H9 (cell line): ENCODE measurements at regions not wholly inside any gene's neighbourhood (a gene's known extent, or its start where the extent isn't known, plus 50 kb on each side); places are given as distances from the start of the nearest gene placed in this dataset.

Experiments used
- DNase-seq: peaks from one replicate; pipeline ENCODE4 v3.0.0-alpha.2; 2017
- H2AFZ ChIP-seq: one replicate; pipeline ENCODE4 v1.6.1; 2013; ENCODE audit warnings: mild to moderate bottlenecking, low read length, control low read depth, moderate library complexity
- H2AK5ac ChIP-seq: 2 replicates; pipeline ENCODE4 v1.6.1; 2013; ENCODE audit warnings: low read length, control low read depth, mixed read lengths; ENCODE audit not compliant: insufficient read length
- H2BK120ac ChIP-seq: one replicate; pipeline ENCODE4 v1.6.1; 2013; ENCODE audit warnings: low read depth, mild to moderate bottlenecking, low read length, control low read depth, inconsistent platforms; ENCODE audit not compliant: poor library complexity, severe bottlenecking
- H2BK12ac ChIP-seq: 2 replicates; pipeline ENCODE4 v1.6.1; 2013; ENCODE audit warnings: low read length, control low read depth, mixed read lengths, low read depth; ENCODE audit not compliant: insufficient read length
- H2BK15ac ChIP-seq: 2 replicates; pipeline ENCODE4 v1.6.1; 2013; ENCODE audit warnings: low read depth, low read length, control low read depth
- H2BK20ac ChIP-seq: one replicate; pipeline ENCODE4 v1.6.1; 2013; ENCODE audit warnings: low read depth, mild to moderate bottlenecking, low read length, control low read depth, inconsistent platforms; ENCODE audit not compliant: poor library complexity, severe bottlenecking
- H2BK5ac ChIP-seq: 2 replicates; pipeline ENCODE4 v1.6.1; 2013; ENCODE audit warnings: low read length, control low read depth, mixed read lengths; ENCODE audit not compliant: insufficient read length
- H3K14ac ChIP-seq: 2 replicates; pipeline ENCODE4 v1.6.1; 2013; ENCODE audit warnings: low read length, control low read depth; ENCODE audit not compliant: insufficient read depth
- H3K18ac ChIP-seq: 2 replicates; pipeline ENCODE4 v1.6.1; 2013; ENCODE audit warnings: low read depth, mild to moderate bottlenecking, mixed read lengths, low read length, control low read depth; ENCODE audit not compliant: insufficient read length
- H3K23ac ChIP-seq: 2 replicates; pipeline ENCODE4 v1.6.1; 2013; ENCODE audit warnings: low read length, control low read depth, mixed read lengths, low read depth; ENCODE audit not compliant: insufficient read length
- H3K23me2 ChIP-seq: 2 replicates; pipeline ENCODE4 v1.6.1; 2013; ENCODE audit warnings: low read depth, mild to moderate bottlenecking, mixed read lengths, low read length, control low read depth; ENCODE audit not compliant: insufficient read length, poor library complexity, severe bottlenecking
- H3K27ac ChIP-seq: 2 replicates; pipeline ENCODE4 v1.5.1; 2013; ENCODE audit warnings: low read length, control low read depth, mixed read lengths, low read depth; ENCODE audit not compliant: insufficient read length
- H3K27me3 ChIP-seq: 2 replicates; pipeline ENCODE4 v1.6.1; 2013; ENCODE audit warnings: low read length, control low read depth, inconsistent platforms; ENCODE audit not compliant: insufficient read depth
- H3K4ac ChIP-seq: 2 replicates; pipeline ENCODE4 v1.6.1; 2013; ENCODE audit warnings: low read depth, mild to moderate bottlenecking, control low read depth, inconsistent platforms, low read length, moderate library complexity
- H3K4me1 ChIP-seq: 2 replicates; pipeline ENCODE4 v1.6.1; 2013; ENCODE audit warnings: low read length, control low read depth, inconsistent platforms; ENCODE audit not compliant: insufficient read depth
- H3K4me2 ChIP-seq: 2 replicates; pipeline ENCODE4 v1.6.1; 2013; ENCODE audit warnings: low read length, control low read depth, mixed read lengths; ENCODE audit not compliant: insufficient read length, insufficient read depth
- H3K56ac ChIP-seq: 2 replicates; pipeline ENCODE4 v1.6.1; 2013; ENCODE audit warnings: low read depth, mild to moderate bottlenecking, mixed read lengths, low read length, control low read depth; ENCODE audit not compliant: insufficient read length
- H3K79me1 ChIP-seq: 2 replicates; pipeline ENCODE4 v1.6.1; 2013; ENCODE audit warnings: low read depth, mild to moderate bottlenecking, moderate library complexity, low read length, control low read depth, inconsistent platforms; ENCODE audit not compliant: insufficient read depth, poor library complexity, severe bottlenecking
- H3K79me2 ChIP-seq: 2 replicates; pipeline ENCODE4 v1.6.1; 2013; ENCODE audit warnings: low read length, control low read depth, inconsistent platforms; ENCODE audit not compliant: insufficient read depth
- H3K9ac ChIP-seq: 2 replicates; pipeline ENCODE4 v1.6.1; 2013; ENCODE audit warnings: low read length, control low read depth, mixed read lengths; ENCODE audit not compliant: insufficient read length; ENCODE audit errors: extremely low read depth
- H3K9me3 ChIP-seq: one replicate; pipeline ENCODE4 v1.6.1; 2013; ENCODE audit warnings: low read depth, low read length, inconsistent platforms; ENCODE audit not compliant: control insufficient read depth
- H3T11ph ChIP-seq: one replicate; pipeline ENCODE4 v1.6.1; 2013; ENCODE audit warnings: mild to moderate bottlenecking, low read length, control low read depth, inconsistent platforms
- H4K20me1 ChIP-seq: one replicate; pipeline ENCODE4 v1.6.1; 2013; ENCODE audit not compliant: control insufficient read depth, insufficient read length, insufficient read depth
- H4K5ac ChIP-seq: 2 replicates; pipeline ENCODE4 v1.6.1; 2013; ENCODE audit warnings: low read depth, mild to moderate bottlenecking, mixed read lengths, low read length, control low read depth; ENCODE audit not compliant: insufficient read length
- H4K8ac ChIP-seq: replicated peaks from 2 replicates; pipeline ENCODE4 v1.6.1; 2013; ENCODE audit warnings: low read length, control low read depth, mixed read lengths, low read depth; ENCODE audit not compliant: insufficient read length
- H4K91ac ChIP-seq: 2 replicates; pipeline ENCODE4 v1.6.1; 2013; ENCODE audit warnings: low read depth, mild to moderate bottlenecking, moderate library complexity, mixed read lengths, low read length, control low read depth; ENCODE audit not compliant: insufficient read length
- H3K27ac Mint-ChIP-seq, 3 experiments: 2 replicates in 2 of 3; 3 replicates in 1 of 3; pipeline ENCODE4 v1.8.0; 2020 to 2021; ENCODE audit warnings: mixed read lengths in 3 of 3, mild to moderate bottlenecking in 1 of 3, moderate library complexity in 1 of 3
- H3K27me3 Mint-ChIP-seq: 2 replicates; pipeline ENCODE4 v1.8.0; 2021; ENCODE audit warnings: low read depth, mild to moderate bottlenecking, moderate library complexity, mixed read lengths
- H3K36me3 Mint-ChIP-seq, 3 experiments: 2 replicates in 2 of 3; 3 replicates in 1 of 3; pipeline ENCODE4 v1.8.0; 2020 to 2021; ENCODE audit warnings: low read depth in 3 of 3, mixed read lengths in 3 of 3; ENCODE audit not compliant: insufficient read depth in 1 of 3
- H3K4me1 Mint-ChIP-seq, 2 experiments: 2 replicates each; pipeline ENCODE4 v1.8.0; 2020; ENCODE audit warnings: mixed read lengths in 2 of 2
- H3K4me3 Mint-ChIP-seq, 2 experiments: 2 replicates in 1 of 2; 3 replicates in 1 of 2; pipeline ENCODE4 v1.8.0; 2020 to 2021; ENCODE audit warnings: mild to moderate bottlenecking in 2 of 2, mixed read lengths in 2 of 2, moderate library complexity in 1 of 2
- H3K9me3 Mint-ChIP-seq, 2 experiments: 2 replicates in 1 of 2; 3 replicates in 1 of 2; pipeline ENCODE4 v1.8.0; 2020; ENCODE audit warnings: mild to moderate bottlenecking in 2 of 2, mixed read lengths in 2 of 2, moderate library complexity in 1 of 2
- CTCF ChIP-seq: fragments of 200-600 bp; sonication (generic); conservative IDR thresholded peaks from 3 replicates; pipeline ENCODE4 v1.8.0; 2021; ENCODE audit warnings: antibody characterized with exemption, mild to moderate bottlenecking
- WGBS: extraction: QIAGEN DNeasy Blood & Tissue Kit; methylation state at CpG from one replicate; pipeline ENCODE4 v1.1.7; 2013; ENCODE audit warnings: missing lambda C conversion rate, low lambda C conversion rate, mixed read lengths; ENCODE audit not compliant: insufficient read length; ENCODE audit errors: extremely low coverage; 5-methylcytosine and 5-hydroxymethylcytosine counted together

GRCh38 chr5:136600306-136600705 is 235.0 kb upstream of the TRPC7 start:
- WGBS = no CpG with 5 or more reads among the region's 1 CpG
- Mint-ChIP-seq H3K27me3 (no peaks in the 10 kb centered on the region), H3K4me3 (no peak overlapping the region), H3K36me3 (peaks cover 17 to 39% (median 36%) of the 10 kb centered on the region in 3 experiments), H3K4me1 (0 out of 4 replicates have a peak, but pooled peaks cover 0 to 2% of the 10 kb centered on the region in 2 experiments), H3K9me3 (peaks cover 44 to 52% of the 10 kb centered on the region in 2 experiments), H3K27ac (no peak overlapping the region)
- no peaks in the 10 kb centered on the region for H3K27me3 ChIP-seq
- H3K27ac ChIP-seq = no peak overlapping the region
- H2AK5ac ChIP-seq = no peak overlapping the region
- no peak overlapping the region for H3K56ac ChIP-seq
- peaks cover 25% of the 10 kb centered on the region for H3K9me3 ChIP-seq
- H3K4ac ChIP-seq = no peak overlapping the region
- H2BK120ac ChIP-seq = no peak overlapping the region
- H2BK12ac ChIP-seq = no peak overlapping the region
- H3K9ac ChIP-seq = no peak overlapping the region
- H3K4me2 ChIP-seq = no peak overlapping the region
- no peak overlapping the region for H2BK5ac ChIP-seq
- no peaks in the 10 kb centered on the region for H3K4me1 ChIP-seq
- H4K5ac ChIP-seq = no peak overlapping the region
- H3K14ac ChIP-seq = no peak overlapping the region
- H3K18ac ChIP-seq = no peak overlapping the region
- no peaks in the 10 kb centered on the region for H3K79me2 ChIP-seq
- no peak overlapping the region for H4K91ac ChIP-seq
- H3T11ph ChIP-seq = no peak overlapping the region
- no peaks in the 10 kb centered on the region for H3K23me2 ChIP-seq
- no peak overlapping the region for H4K8ac ChIP-seq
- H2AFZ ChIP-seq = no peak overlapping the region
- H3K79me1 ChIP-seq = no peaks in the 10 kb centered on the region
- no peak for TF ChIP-seq CTCF
- H3K23ac ChIP-seq = no peak overlapping the region
- H4K20me1 ChIP-seq = no peaks in the 10 kb centered on the region
- H2BK20ac ChIP-seq = no peak overlapping the region
- H2BK15ac ChIP-seq = no peak overlapping the region
- DNase-seq = no peak
